ENCODE measurements at regions not wholly inside any gene's neighbourhood (a gene's known extent, or its start where the extent isn't known, plus 50 kb on each side); places are given as distances from the start of the nearest gene placed in this dataset.

DNA sequence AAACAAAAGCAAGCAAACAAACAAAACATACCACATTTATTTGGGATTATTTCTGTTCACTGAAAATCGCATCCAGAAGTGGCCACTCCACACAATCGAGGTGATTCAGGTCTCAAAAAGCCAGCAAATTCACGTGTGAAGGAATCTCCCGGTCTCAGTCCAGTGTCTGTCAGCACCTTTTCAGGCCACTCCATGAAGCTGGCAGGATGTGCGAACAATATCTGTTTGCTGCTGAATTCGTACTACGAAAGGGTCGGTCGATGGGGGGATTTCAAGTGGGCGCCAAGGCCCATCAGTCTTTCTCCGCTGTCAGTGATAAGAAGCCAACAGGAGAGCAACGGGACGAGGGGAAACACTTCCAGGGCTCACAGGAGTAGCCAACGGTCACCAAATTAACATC, 505.1 kb downstream of the IRX1 start:
- ChIA-PET CTCF (no interaction called here), POLR2A (no interaction called here)
- Histone ChIP-seq H3K27ac (ENCODE audit: insufficient read depth, low read depth, low read length) (no peak overlapping the region), H3K79me2 (ENCODE audit: control insufficient read depth, insufficient read depth, low read length) (no peaks in the 10 kb centered on the region), H3K9ac (replicated peaks; ENCODE audit: extremely low read depth, insufficient read depth, low read length) (no peak overlapping the region), H3K27me3 (ENCODE audit: control insufficient read depth in 2 of 2, insufficient read depth in 2 of 2, low read length in 2 of 2) (no peaks in the 10 kb centered on the region), H3K9me3 (replicated peaks; ENCODE audit: control insufficient read depth, insufficient read depth, low read length) (no peaks in the 10 kb centered on the region), H3K36me3 (ENCODE audit: control insufficient read depth in 2 of 2, extremely low read depth in 1 of 2, insufficient read depth in 2 of 2, low read length in 2 of 2) (no peaks in the 10 kb centered on the region), H3K4me3 (replicated peaks in 1 of 3; ENCODE audit: insufficient read depth in 1 of 3, low read depth in 1 of 3, low read length in 3 of 3) (no peak overlapping the region), H4K20me1 (replicated peaks; ENCODE audit: control insufficient read depth, extremely low read depth, insufficient read depth, low read length) (no peaks in the 10 kb centered on the region), H2AFZ (ENCODE audit: low read depth, low read length) (no peak overlapping the region), H3K4me1 (ENCODE audit: control insufficient read depth, extremely low read depth, insufficient read depth, low read length) (no peaks in the 10 kb centered on the region), H3K9me1 (replicated peaks; ENCODE audit: control insufficient read depth, extremely low read depth, insufficient read depth, low read length) (no peaks in the 10 kb centered on the region), H3K4me2 (ENCODE audit: insufficient read depth, low read length) (no peak overlapping the region)
- no TSS peak for BruUV-seq (replicated peaks)
- DNase-seq (ENCODE audit: low read depth, low spot score) (no peak), FAIRE-seq (no peak)
- TF ChIP-seq GATA2 (IDR thresholded peaks at IDR 0.05; ENCODE audit: insufficient read depth, insufficient read length, low read depth, low read length) = no peak
- no peak for TF ChIP-seq EZH2 (IDR thresholded peaks at IDR 0.05; ENCODE audit: borderline replicate concordance, low read depth, low read length, severe bottlenecking)
- TF ChIP-seq FOS (IDR thresholded peaks at IDR 0.05; ENCODE audit: borderline replicate concordance, insufficient read depth, low read length) = no peak
- TF ChIP-seq MAX (IDR thresholded peaks at IDR 0.05; ENCODE audit: insufficient read depth, insufficient read length) = no peak
- no peak for TF ChIP-seq POLR2A (IDR thresholded peaks at IDR 0.05; ENCODE audit: low read depth, low read length)
- TF ChIP-seq MYC (IDR thresholded peaks at IDR 0.05; ENCODE audit: low read depth, low read length) = no peak
- TF ChIP-seq POLR2AphosphoS5 (IDR thresholded peaks at IDR 0.05; ENCODE audit: insufficient read depth, low read depth, low read length) = no peak
- TF ChIP-seq JUN (IDR thresholded peaks at IDR 0.05; ENCODE audit: borderline replicate concordance, insufficient read depth, insufficient read length, low read depth) = no peak
- no peak for TF ChIP-seq CTCF (IDR thresholded peaks at IDR 0.05; ENCODE audit: extremely low read depth in 1 of 2, insufficient read depth in 1 of 2, low read depth in 1 of 2, low read length in 2 of 2)
- intact Hi-C loops (cut with micrococcal nuclease) (no loop called here), dilution Hi-C loops (cut with MboI; ENCODE audit: extremely low pct_ligation_motif_present, low sequenced_read_pairs) (no loop called here)
